ENCODE measurements at regions not wholly inside any gene's neighbourhood (a gene's known extent, or its start where the extent isn't known, plus 50 kb on each side); places are given as distances from the start of the nearest gene placed in this dataset.
A peak's percentile ranks its signal among the peaks of the same experiment; 100 is the strongest.

- TF ChIP-seq SMC3 (IDR thresholded peaks at IDR 0.05) (peak; percentile 3; the same call in 1 of the 3 replicates), NR3C1 (IDR thresholded peaks at IDR 0.05) (no peak), KDM5A (IDR thresholded peaks at IDR 0.05) (no peak), EP300 (IDR thresholded peaks at IDR 0.05) (no peak)
These were observed 335.4 kb downstream of the MSX2 start (continued) for GRCh38 chr5:175059687-175060211.

- no peaks in the 10 kb centered on the region for H3K4me1 ChIP-seq
- ATAC-seq (no peak), FAIRE-seq (no peak), DNase-seq (ENCODE audit: low read depth in 1 of 2, low spot score in 1 of 2) (no peak)
- H3K4me2 ChIP-seq, result no peak overlapping the region
- no peak overlapping the region for H3K4me3 ChIP-seq
- POLR2A ChIA-PET, result no interaction called here
- CTCF ChIA-PET, result interaction anchor here (1.3 kb wide), 1 partner anchor 36 kb away, joined by 3 read pairs; no protein-coding TSS in a partner anchor
- H3K27ac ChIP-seq, result no peak overlapping the region
- WGBS (ENCODE audit: missing lambda C conversion rate), result 47% methylated on average over 4 of the region's 4 CpGs
- no peaks in the 10 kb centered on the region for H3K9me3 ChIP-seq
- no peak for TF ChIP-seq ELK1 (IDR thresholded peaks at IDR 0.05; ENCODE audit: low read depth, low read length)
- no peak for TF ChIP-seq FOSB (CRISPR knock-in tag; IDR thresholded peaks at IDR 0.05)
- no peak for TF ChIP-seq MAFK (IDR thresholded peaks at IDR 0.05; ENCODE audit: partially characterized antibody)
- no peak for TF ChIP-seq USF2 (IDR thresholded peaks at IDR 0.05)
- TF ChIP-seq ZFP36 (IDR thresholded peaks at IDR 0.05; ENCODE audit: borderline replicate concordance, partially characterized antibody), result no peak
- TF ChIP-seq HOXB5 (CRISPR knock-in tag; IDR thresholded peaks at IDR 0.05), result no peak
- TF ChIP-seq NFE2L2 (conservative IDR thresholded peaks at IDR 0.05; ENCODE audit: low read length), result no peak
- TF ChIP-seq CTCF (IDR thresholded peaks at IDR 0.05), result no peak
- no peak for TF ChIP-seq RCOR1 (IDR thresholded peaks at IDR 0.05; ENCODE audit: low read depth, low read length)
- no peak for TF ChIP-seq POLR2A (IDR thresholded peaks at IDR 0.05; ENCODE audit: low read length)
- no peak for TF ChIP-seq POLR2AphosphoS2 (conservative IDR thresholded peaks at IDR 0.05; ENCODE audit: low read length)
- TF ChIP-seq CBX8 (IDR thresholded peaks at IDR 0.05), result no peak
- no peak for TF ChIP-seq NPAS2 (CRISPR knock-in tag; IDR thresholded peaks at IDR 0.05; ENCODE audit: borderline replicate concordance)
- TF ChIP-seq MAZ (IDR thresholded peaks at IDR 0.05; ENCODE audit: borderline replicate concordance, low read depth, low read length), result no peak
- no peak for TF ChIP-seq HOXB13 (CRISPR knock-in tag; IDR thresholded peaks at IDR 0.05; ENCODE audit: low read depth)
- no peak for TF ChIP-seq RNF2 (IDR thresholded peaks at IDR 0.05; ENCODE audit: borderline replicate concordance, low read depth)
These were observed 332.4 kb downstream of the MSX2 start for GRCh38 chr5:175056831-175057230.

GRCh38 chr5:175054243-175054642 is 329.9 kb downstream of the MSX2 start:
- no peaks in the 10 kb centered on the region for H3K4me1 ChIP-seq
- H3K4me3 ChIP-seq, result no peak overlapping the region
- ChIA-PET POLR2A (no interaction called here), CTCF (no interaction called here)
- H3K4me2 ChIP-seq, result no peak overlapping the region
- FAIRE-seq (no peak), DNase-seq (ENCODE audit: low read depth in 1 of 2, low spot score in 1 of 2) (no peak), ATAC-seq (no peak)
- 17% methylated on average over 3 of the region's 3 CpGs for WGBS (ENCODE audit: missing lambda C conversion rate)
- H3K9me3 ChIP-seq, result 0 out of 3 replicates have a peak, but pooled peaks cover 2% of the 10 kb centered on the region
- H3K27ac ChIP-seq, result no peak overlapping the region
- TF ChIP-seq HOXB13 (CRISPR knock-in tag; IDR thresholded peaks at IDR 0.05; ENCODE audit: low read depth), result no peak
- TF ChIP-seq HDAC2 (IDR thresholded peaks at IDR 0.05), result no peak
- no peak for TF ChIP-seq CEBPB (IDR thresholded peaks at IDR 0.05)
- TF ChIP-seq ZNF302 (CRISPR knock-in tag; IDR thresholded peaks at IDR 0.05), result no peak
- no peak for TF ChIP-seq BCL3 (IDR thresholded peaks at IDR 0.05)
- TF ChIP-seq EP300 (IDR thresholded peaks at IDR 0.05), result no peak
- TF ChIP-seq CBX2 (IDR thresholded peaks at IDR 0.05; ENCODE audit: borderline replicate concordance, low read depth), result no peak
- TF ChIP-seq CHD4 (IDR thresholded peaks at IDR 0.05; ENCODE audit: borderline replicate concordance), result no peak
- TF ChIP-seq HOXA7 (CRISPR knock-in tag; IDR thresholded peaks at IDR 0.05), result no peak
- no peak for TF ChIP-seq NFE2L2 (conservative IDR thresholded peaks at IDR 0.05; ENCODE audit: low read length)
- TF ChIP-seq ATOH8 (CRISPR knock-in tag; IDR thresholded peaks at IDR 0.05; ENCODE audit: low read depth), result no peak
- TF ChIP-seq PHF8 (IDR thresholded peaks at IDR 0.05; ENCODE audit: borderline replicate concordance, low read depth), result no peak
- no peak for TF ChIP-seq HOXB5 (CRISPR knock-in tag; IDR thresholded peaks at IDR 0.05)
- no peak for TF ChIP-seq USF2 (IDR thresholded peaks at IDR 0.05)
- TF ChIP-seq MAZ (IDR thresholded peaks at IDR 0.05; ENCODE audit: borderline replicate concordance, low read depth, low read length), result no peak
- TF ChIP-seq POLR2AphosphoS2 (conservative IDR thresholded peaks at IDR 0.05; ENCODE audit: low read length), result no peak

Measured in A549 (cell line).